K562 (cell line): ENCODE measurements at regions not wholly inside any gene's neighbourhood (a gene's known extent, or its start where the extent isn't known, plus 50 kb on each side); places are given as distances from the start of the nearest gene placed in this dataset.

ENCODE experiments used
- ATAC-seq: fragments of 200-7000 bp; cut with Tn5 transposase; 3 replicates; pipeline ENCODE4 v1.9.1; 2020; ENCODE audit warnings: moderate library complexity
- BruUV-seq: library from RNA; stranded (reverse); fragments of 400-500 nt; replicated peaks from 2 replicates; lab custom pipeline; 2021; lab: Mats Ljungman, UMichigan
- CTCF ChIA-PET: fragments of 300-600 bp; formaldehyde crosslinking; extraction: SDS; loops from one replicate; lab custom pipeline; 2021; ENCODE audit warnings: low intra/inter-chr PET ratio; lab: Yijun Ruan, JAX
- POLR2A ChIA-PET: fragments of 300-600, 350-650 bp; sonication (Branson Sonifier 250); formaldehyde crosslinking; extraction: SDS; loops from one replicate; lab custom pipeline; 2021; ENCODE audit warnings: antibody characterized with exemption, inconsistent platforms; lab: Yijun Ruan, JAX
- DNase-seq, 4 experiments: peaks; one replicate each; pipeline versions ENCODE4 v3.0.0 to v3.0.0-alpha.2; 2011 to 2018; ENCODE audit warnings: low spot score in 3 of 4, mixed read lengths in 3 of 4; ENCODE audit errors: extremely low read depth in 1 of 4
- FAIRE-seq: peaks from 2 replicates; lab custom pipeline; 2011; peaks lifted over from hg19 to GRCh38; lab: Jason Lieb, UNC
- H2AFZ ChIP-seq: 2 replicates; pipeline ENCODE4 v1.6.0; 2011; ENCODE audit warnings: low read depth, low read length, control low read depth, inconsistent platforms
- H3K27ac ChIP-seq: fragments of 200-600 bp; 3 replicates; pipeline ENCODE4 v1.8.0; 2011; ENCODE audit warnings: low read depth, mild to moderate bottlenecking, control low read depth, inconsistent platforms, low read length, moderate library complexity, mixed read lengths; ENCODE audit errors: extremely low read depth
- H3K27me3 ChIP-seq, 2 experiments: fragments of 300-600 bp in 1 of 2; 2 replicates in 1 of 2; 3 replicates in 1 of 2; pipeline versions ENCODE4 v1.6.0 to v1.8.0; 2011; ENCODE audit warnings: inconsistent platforms in 2 of 2, low read length in 2 of 2, mild to moderate bottlenecking in 1 of 2, mixed read lengths in 1 of 2, moderate library complexity in 1 of 2; ENCODE audit not compliant: control insufficient read depth in 2 of 2, insufficient read depth in 2 of 2
- H3K36me3 ChIP-seq: fragments of 300-600 bp; 3 replicates; pipeline ENCODE4 v1.8.0; 2011; ENCODE audit warnings: mild to moderate bottlenecking, low read length, inconsistent platforms; ENCODE audit not compliant: control insufficient read depth, insufficient read depth
- H3K4me1 ChIP-seq, 2 experiments: fragments of 200-600 bp in 1 of 2; replicated peaks in 1 of 2; 2 replicates in 1 of 2; 3 replicates in 1 of 2; pipeline versions ENCODE4 v1.5.1 to v1.8.0; 2011; ENCODE audit warnings: inconsistent platforms in 2 of 2, low read length in 2 of 2, mild to moderate bottlenecking in 1 of 2, mixed read lengths in 1 of 2, moderate library complexity in 1 of 2; ENCODE audit not compliant: control insufficient read depth in 2 of 2, insufficient read depth in 2 of 2
- H3K4me2 ChIP-seq: 2 replicates; pipeline ENCODE4 v1.6.1; 2011; ENCODE audit warnings: low read length, control low read depth, inconsistent platforms, mixed read lengths; ENCODE audit not compliant: insufficient read depth
- H3K4me3 ChIP-seq: fragments of 200-600 bp; sonication (generic), shearing (Covaris generic); 2 replicates; pipeline ENCODE4 v1.5.1; 2016; ENCODE audit warnings: control low read depth, inconsistent platforms
- H3K79me2 ChIP-seq: fragments of 200-600 bp; 3 replicates; pipeline ENCODE4 v1.8.0; 2011; ENCODE audit warnings: low read length, inconsistent platforms; ENCODE audit not compliant: control insufficient read depth, insufficient read depth
- H3K9ac ChIP-seq, 2 experiments: 2 replicates each; pipeline versions ENCODE4 v1.6.0 to v1.6.1; 2011; ENCODE audit warnings: low read depth in 2 of 2, low read length in 2 of 2, control low read depth in 1 of 2, inconsistent platforms in 1 of 2, mild to moderate bottlenecking in 1 of 2, mixed read lengths in 1 of 2; ENCODE audit not compliant: insufficient read depth in 1 of 2
- H3K9me1 ChIP-seq: one replicate; pipeline ENCODE4 v1.6.0; 2011; ENCODE audit warnings: inconsistent platforms, mild to moderate bottlenecking, low read length, moderate library complexity; ENCODE audit not compliant: control insufficient read depth, insufficient read depth
- H3K9me3 ChIP-seq: replicated peaks from 2 replicates; pipeline ENCODE4 v1.5.1; 2011; ENCODE audit warnings: low read depth, low read length, inconsistent platforms; ENCODE audit not compliant: control insufficient read depth, insufficient read depth
- H4K20me1 ChIP-seq: replicated peaks from 2 replicates; pipeline ENCODE4 v1.6.1; 2011; ENCODE audit warnings: low read length, inconsistent platforms, mixed read lengths; ENCODE audit not compliant: control insufficient read depth, insufficient read depth
- CAMTA2 ChIP-seq: fragments of 250-450 bp; sonication (Bioruptor Pico); conservative IDR thresholded peaks from 2 replicates; pipeline ENCODE4 v1.5.1; 2022
- CBFA2T2 ChIP-seq: fragments of 450-650 bp; conservative IDR thresholded peaks from 2 replicates; pipeline ENCODE4 v1.6.1; 2017; ENCODE audit warnings: mild to moderate bottlenecking
- CBFA2T3 ChIP-seq: fragments of 450-650 bp; IDR thresholded peaks from 2 replicates; pipeline ENCODE4 v1.6.1; 2017
- CLOCK ChIP-seq: fragments of 250-450 bp; sonication (Bioruptor Pico); IDR thresholded peaks from 2 replicates; pipeline ENCODE4 v1.4.0; 2020; ENCODE audit warnings: mild to moderate bottlenecking, moderate library complexity, borderline replicate concordance
- FOSL1 ChIP-seq: fragments of 200-800 bp; sonication (Bioruptor generic); conservative IDR thresholded peaks from 2 replicates; pipeline ENCODE4 v1.6.1; 2016; ENCODE audit warnings: missing genetic modification characterization, missing compliant biosample characterization
- ZNF3 ChIP-seq: fragments of 250-450 bp; sonication (Bioruptor Pico); IDR thresholded peaks from 2 replicates; pipeline ENCODE4 v1.5.0; 2021; ENCODE audit warnings: mild to moderate bottlenecking, moderate library complexity
- ZNF639 ChIP-seq, 2 experiments: fragments of 200-800 bp in 1 of 2; sonication (Bioruptor generic) in 1 of 2; sonication (generic) in 1 of 2; formaldehyde crosslinking in 1 of 2; IDR thresholded peaks in 1 of 2; conservative IDR thresholded peaks in 1 of 2; 2 replicates each; pipeline versions ENCODE4 v1.5.0 to v1.6.1; 2016 to 2020; ENCODE audit warnings: missing compliant biosample characterization in 1 of 2, missing genetic modification characterization in 1 of 2, missing genetic modification reagents in 1 of 2
- WGBS: fragments of 100-300 bp; shearing (Covaris generic); methylation state at CpG from one replicate; pipeline ENCODE4 v1.1.6; 2016; ENCODE audit warnings: low coverage, mixed read lengths; ENCODE audit not compliant: insufficient coverage; ENCODE audit errors: missing lambda C conversion rate; 5-methylcytosine and 5-hydroxymethylcytosine counted together
- in situ Hi-C: fragments of 300-500 bp; cut with MboI; formaldehyde crosslinking; loops from 4 replicates; pipeline ENCODE4 v1.15.0; 2018; ENCODE audit warnings: inconsistent platforms, mixed read lengths
- intact Hi-C: fragments of 100-400 bp; cut with micrococcal nuclease; formaldehyde crosslinking; loops from 2 replicates; pipeline ENCODE4 v1.14.2; 2022

GRCh38 chr5:137808503-137809135, 54.5 kb upstream of the HNRNPA0 start:
- ATAC-seq: no peak; the same call in 2 of the 3 replicates
- Histone ChIP-seq H3K36me3 (no peaks in the 10 kb centered on the region), H4K20me1 (no peaks in the 10 kb centered on the region), H3K9me3 (no peaks in the 10 kb centered on the region), H3K4me2 (no peak overlapping the region), H3K27ac (no peak overlapping the region), H3K4me3 (no peak overlapping the region), H3K9me1 (no peaks in the 10 kb centered on the region), H3K79me2 (no peaks in the 10 kb centered on the region), H3K27me3 (peaks cover 5 to 6% of the 10 kb centered on the region in 2 experiments; a peak in 1 of 5 replicates), H3K4me1 (no peaks in the 10 kb centered on the region), H2AFZ (no peak overlapping the region), H3K9ac (no peak overlapping the region)
- intact Hi-C loops (no loop called here), in situ Hi-C loops (no loop called here)
- BruUV-seq: no TSS peak
- WGBS: 2% methylated on average over 9 of the region's 9 CpGs
- CTCF ChIA-PET: no interaction called here
- no peak for FAIRE-seq
- POLR2A ChIA-PET: interaction anchor here (0.5 to 1.4 kb wide), 3 partner anchors 10 to 88 kb away, joined by 3 read pairs; no protein-coding TSS in a partner anchor
- peak; percentile 67 for TF ChIP-seq FOSL1 (tag)
- TF ChIP-seq CAMTA2 (CRISPR knock-in tag): no peak
- peak; percentile 74 for TF ChIP-seq CBFA2T3
- peak; percentile 55 for TF ChIP-seq CBFA2T2
- no peak for TF ChIP-seq CLOCK
- TF ChIP-seq ZNF3 (CRISPR knock-in tag): no peak
- no peak for TF ChIP-seq ZNF639 (CRISPR knock-in tag; conservative IDR thresholded peaks at IDR 0.05 in 1 of 2, IDR thresholded peaks at IDR 0.05 in 1 of 2)
- peak in 2 of 4 experiments; percentile 6 to 13 for DNase-seq
